Tibial nerve (tissue), 4 donors: ENCODE measurements at regions not wholly inside any gene's neighbourhood (a gene's known extent, or its start where the extent isn't known, plus 50 kb on each side); places are given as distances from the start of the nearest gene placed in this dataset.

Experiments
- CTCF ChIP-seq, 5 experiments: fragments of 200-600 bp in 3 of 5; fragments of 450-650 bp in 2 of 5; sonication (generic) in 3 of 5; IDR thresholded peaks; one replicate each; pipeline ENCODE4 v1.5.1; 2016 to 2019; ENCODE audit warnings: antibody characterized with exemption in 5 of 5, mild to moderate bottlenecking in 3 of 5, moderate library complexity in 2 of 5
- EP300 ChIP-seq, 2 donors: sonication (generic); formaldehyde crosslinking; IDR thresholded peaks; one replicate each; pipeline ENCODE4 v1.6.1; 2017; ENCODE audit warnings: antibody characterized with exemption in 2 of 2, mild to moderate bottlenecking in 1 of 2
- POLR2A ChIP-seq, 2 donors: fragments of 450-650 bp; IDR thresholded peaks; one replicate each; pipeline ENCODE4 v1.6.1; 2017; ENCODE audit warnings: antibody characterized with exemption in 2 of 2, mild to moderate bottlenecking in 2 of 2, moderate library complexity in 2 of 2

- TF ChIP-seq CTCF (IDR thresholded peaks at IDR 0.05) (peak in 1 of 5 experiments; percentile 22), POLR2A (IDR thresholded peaks at IDR 0.05) (no peak), EP300 (IDR thresholded peaks at IDR 0.05) (no peak)
Observed at GRCh38 chr9:118522093-118523028, 818.2 kb downstream of the TLR4 start.
